ENCODE measurements at regions not wholly inside any gene's neighbourhood (a gene's known extent, or its start where the extent isn't known, plus 50 kb on each side); places are given as distances from the start of the nearest gene placed in this dataset.
A peak's percentile ranks its signal among the peaks of the same experiment; 100 is the strongest.
"Not testable (repeated sequence)": the region's sequence is repeated elsewhere in the genome, so short reads cannot be mapped to it uniquely, and the experiment has no call there.

GRCh38 chr15:66959066-66959465 is 106.3 kb upstream of the SMAD3 start:
- H3K9me3 Mint-ChIP-seq: no peaks in the 10 kb centered on the region
- ATAC-seq (no peak), DNase-seq (ENCODE audit: low spot score) (no peak)
- no peaks in the 10 kb centered on the region for H3K36me3 Mint-ChIP-seq
- H3K4me3 Mint-ChIP-seq: no peak overlapping the region
- no peaks in the 10 kb centered on the region for H3K4me1 Mint-ChIP-seq (ENCODE audit: low read depth in 2 of 2)
- H3K27ac Mint-ChIP-seq: no peak overlapping the region
- H3K27me3 Mint-ChIP-seq: no peaks in the 10 kb centered on the region

DNA sequence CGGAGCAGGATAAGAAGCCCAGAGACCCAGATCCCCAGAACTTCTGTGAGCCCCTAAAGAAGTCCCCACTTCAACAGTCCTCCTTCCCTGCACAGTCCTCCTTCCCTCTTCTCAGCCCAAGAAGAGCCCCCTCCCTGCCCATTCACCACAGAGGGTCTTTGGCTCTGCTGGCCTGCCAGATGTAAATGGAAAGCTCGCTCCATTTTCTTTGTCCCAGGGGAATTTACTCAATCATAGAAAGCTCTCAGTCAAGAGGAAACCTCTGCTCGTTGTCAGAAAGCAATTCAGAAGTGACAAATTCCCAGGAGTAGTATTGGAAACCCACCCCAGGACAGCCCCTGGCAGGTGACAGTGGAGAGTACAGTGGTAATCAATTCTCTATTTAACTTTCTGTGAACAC is 105.5 kb upstream of the SMAD3 start:
- no peaks in the 10 kb centered on the region for H3K27me3 Mint-ChIP-seq

DNA sequence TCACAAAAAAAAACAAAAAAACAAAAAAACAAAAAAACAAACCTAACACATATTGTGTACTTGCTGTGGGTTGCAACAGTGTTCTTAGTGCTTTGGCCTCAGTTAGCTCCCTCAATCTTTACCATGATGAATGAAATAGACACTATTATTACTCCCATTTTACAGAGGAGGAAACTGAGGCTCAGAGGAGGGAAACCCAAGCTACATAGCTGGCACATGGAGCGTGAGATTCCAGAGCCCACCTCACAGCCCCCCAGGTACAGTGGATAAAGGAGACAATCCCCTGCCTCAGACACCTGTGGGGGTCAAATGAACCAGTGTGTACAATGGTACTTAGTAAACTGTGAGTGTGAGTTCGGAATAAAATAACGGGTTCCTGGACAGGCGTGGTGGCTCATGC is 104.9 kb upstream of the SMAD3 start:
- no peak for ATAC-seq
- H3K27ac Mint-ChIP-seq: no peak overlapping the region
- H3K4me1 Mint-ChIP-seq (ENCODE audit: low read depth in 2 of 2): no peaks in the 10 kb centered on the region
- no peaks in the 10 kb centered on the region for H3K27me3 Mint-ChIP-seq
- DNase-seq (ENCODE audit: low spot score): no peak
- no peaks in the 10 kb centered on the region for H3K9me3 Mint-ChIP-seq
- no peak overlapping the region for H3K4me3 Mint-ChIP-seq
- no peaks in the 10 kb centered on the region for H3K36me3 Mint-ChIP-seq

More for the DNA sequence above, 105.5 kb upstream of the SMAD3 start:
- Mint-ChIP-seq H3K27ac (no peak overlapping the region), H3K4me1 (ENCODE audit: low read depth in 2 of 2) (no peaks in the 10 kb centered on the region), H3K9me3 (no peaks in the 10 kb centered on the region), H3K4me3 (no peak overlapping the region), H3K36me3 (no peaks in the 10 kb centered on the region)
- ATAC-seq: no peak
- no peak for DNase-seq (ENCODE audit: low spot score)

GRCh38 chr15:66961407-66961884 is 104.0 kb upstream of the SMAD3 start:
- DNase-seq (ENCODE audit: low spot score) (no peak), ATAC-seq (no peak)
- Mint-ChIP-seq H3K4me1 (ENCODE audit: low read depth in 2 of 2) (no peaks in the 10 kb centered on the region), H3K9me3 (no peaks in the 10 kb centered on the region), H3K4me3 (no peak overlapping the region), H3K36me3 (no peaks in the 10 kb centered on the region), H3K27me3 (no peaks in the 10 kb centered on the region), H3K27ac (no peak overlapping the region)

DNA sequence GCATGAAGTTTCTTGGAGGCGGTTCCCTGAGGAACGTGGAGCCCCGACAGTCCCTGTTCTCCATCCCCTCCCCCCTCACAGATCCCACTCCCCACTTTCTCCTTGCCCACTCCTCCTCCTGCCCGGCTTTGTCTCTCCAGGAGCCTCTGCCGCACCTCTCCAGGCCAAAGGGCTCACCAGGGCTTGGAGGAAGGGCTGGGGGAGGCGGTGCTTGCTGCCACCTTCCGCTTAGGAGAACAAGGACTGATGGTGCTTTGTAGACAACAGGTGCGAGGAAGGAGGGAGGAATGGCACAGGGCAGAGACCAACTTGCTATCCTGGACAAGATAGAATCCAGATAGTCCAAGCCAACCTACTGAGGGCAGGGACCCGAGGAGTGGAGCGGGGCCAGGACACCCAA is 103.5 kb upstream of the SMAD3 start:
- no peak for DNase-seq (ENCODE audit: low spot score)
- Mint-ChIP-seq H3K9me3 (no peaks in the 10 kb centered on the region), H3K27ac (no peak overlapping the region)

GRCh38 chr15:66962522-66962921 is 102.9 kb upstream of the SMAD3 start:
- no peaks in the 10 kb centered on the region for H3K9me3 Mint-ChIP-seq
- no peak for ATAC-seq
- H3K4me1 Mint-ChIP-seq (ENCODE audit: low read depth in 2 of 2): no peaks in the 10 kb centered on the region
- DNase-seq (ENCODE audit: low spot score): no peak
- H3K36me3 Mint-ChIP-seq: no peaks in the 10 kb centered on the region
- no peaks in the 10 kb centered on the region for H3K27me3 Mint-ChIP-seq
- no peak overlapping the region for H3K4me3 Mint-ChIP-seq
- H3K27ac Mint-ChIP-seq: no peak overlapping the region

More for the DNA sequence above, 103.5 kb upstream of the SMAD3 start:
- Mint-ChIP-seq H3K4me3 (no peak overlapping the region), H3K4me1 (ENCODE audit: low read depth in 2 of 2) (no peaks in the 10 kb centered on the region), H3K36me3 (no peaks in the 10 kb centered on the region), H3K27me3 (no peaks in the 10 kb centered on the region)
- no peak for ATAC-seq

DNA sequence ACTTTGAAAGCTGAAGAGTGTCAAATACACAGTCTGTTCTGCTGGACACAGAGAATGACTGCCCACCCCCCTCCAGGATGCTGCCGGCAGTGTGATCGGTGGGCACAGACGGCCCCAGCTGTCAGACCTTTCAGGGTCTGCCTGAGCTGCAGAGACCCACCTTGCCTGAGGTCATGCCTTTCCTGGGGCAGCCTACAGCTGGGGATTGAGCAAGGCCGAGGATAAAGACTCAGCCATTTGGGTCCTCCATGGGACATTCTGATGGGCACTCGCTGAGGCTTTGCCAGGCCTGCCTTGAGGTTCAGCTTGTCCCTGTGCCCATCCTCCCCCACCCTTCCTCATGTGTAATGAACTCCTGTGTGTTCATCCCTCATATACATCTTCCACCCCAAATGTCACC is 102.3 kb upstream of the SMAD3 start:
- ATAC-seq (no peak), DNase-seq (ENCODE audit: low spot score) (no peak)
- Mint-ChIP-seq H3K27ac (no peak overlapping the region), H3K4me1 (ENCODE audit: low read depth in 2 of 2) (no peaks in the 10 kb centered on the region), H3K9me3 (no peaks in the 10 kb centered on the region), H3K4me3 (no peak overlapping the region), H3K36me3 (no peaks in the 10 kb centered on the region), H3K27me3 (peaks cover 0 to 3% of the 10 kb centered on the region in 2 donors)

GRCh38 chr15:66963710-66964109 is 101.7 kb upstream of the SMAD3 start:
- no peak overlapping the region for H3K4me3 Mint-ChIP-seq
- DNase-seq (ENCODE audit: low spot score): no peak
- H3K27ac Mint-ChIP-seq: no peak overlapping the region
- H3K9me3 Mint-ChIP-seq: no peaks in the 10 kb centered on the region
- no peak for ATAC-seq
- no peaks in the 10 kb centered on the region for H3K4me1 Mint-ChIP-seq (ENCODE audit: low read depth in 2 of 2)
- no peaks in the 10 kb centered on the region for H3K36me3 Mint-ChIP-seq
- H3K27me3 Mint-ChIP-seq: peaks cover 0 to 3% of the 10 kb centered on the region in 2 donors

- Mint-ChIP-seq H3K4me3 (no peak overlapping the region), H3K9me3 (no peaks in the 10 kb centered on the region), H3K4me1 (ENCODE audit: low read depth in 2 of 2) (no peaks in the 10 kb centered on the region), H3K27ac (no peak overlapping the region), H3K36me3 (no peaks in the 10 kb centered on the region), H3K27me3 (peaks cover 0 to 3% of the 10 kb centered on the region in 2 donors)
- DNase-seq (ENCODE audit: low spot score) (no peak), ATAC-seq (no peak)
Measured at GRCh38 chr15:66964111-66964738, 101.2 kb upstream of the SMAD3 start.

DNA sequence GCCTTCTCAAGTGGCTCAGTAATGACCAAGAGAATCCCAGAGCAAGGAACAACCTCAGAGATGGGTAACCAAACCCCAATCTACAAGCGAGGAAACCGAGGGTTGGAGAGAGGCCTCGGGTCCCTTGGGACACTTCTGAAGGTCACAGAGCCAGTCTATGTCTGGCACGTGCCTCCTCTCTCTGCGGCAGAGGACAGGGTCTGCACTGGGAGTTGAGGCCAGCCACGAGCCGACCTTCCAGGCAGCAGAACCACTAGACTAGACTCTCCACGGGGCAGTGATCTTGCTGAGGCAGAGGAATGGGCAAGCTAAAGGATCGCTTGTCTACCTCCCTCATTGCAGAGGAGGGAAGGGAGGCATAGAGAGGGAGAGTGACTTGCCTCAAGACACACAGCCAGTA is 100.6 kb upstream of the SMAD3 start:
- H3K4me3 Mint-ChIP-seq: no peak overlapping the region
- ATAC-seq: peak in 1 of 2 donors; percentile 21

DNA sequence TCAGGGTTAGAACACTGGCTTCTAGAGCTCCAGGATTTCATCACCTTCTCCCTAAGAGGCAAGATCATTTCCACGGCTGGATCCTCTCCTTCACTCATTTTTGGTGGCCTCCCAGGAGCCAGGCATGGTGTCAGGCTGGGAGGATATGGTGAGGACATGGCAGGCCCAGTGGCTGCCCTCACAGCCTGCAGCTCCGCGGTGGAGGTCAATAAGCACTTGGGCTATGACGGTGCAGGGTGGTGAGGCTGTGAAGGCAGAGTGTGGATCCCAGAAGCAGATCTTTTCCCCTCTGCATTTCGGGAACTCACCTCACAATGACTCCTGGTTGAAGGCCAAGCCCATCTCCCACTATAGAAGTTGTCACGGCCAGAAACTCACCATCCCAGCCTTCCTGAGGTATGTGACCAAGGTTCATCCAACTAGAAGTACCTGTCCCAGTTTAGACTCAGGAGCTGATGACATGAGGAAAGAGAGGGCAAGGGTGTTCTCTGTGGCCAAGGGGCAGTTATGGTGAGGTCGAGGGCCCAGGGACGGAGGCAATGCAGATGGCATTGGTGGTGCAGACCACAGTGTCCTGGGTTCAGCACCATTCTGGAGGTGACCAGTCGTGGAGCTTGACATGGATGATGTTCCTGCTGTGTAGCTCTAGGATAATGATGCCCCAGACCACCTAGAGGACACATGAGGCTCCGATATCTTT is 100.1 kb upstream of the SMAD3 start:
- Mint-ChIP-seq H3K4me1 (ENCODE audit: low read depth in 2 of 2) (no peaks in the 10 kb centered on the region), H3K27me3 (peaks cover 0 to 3% of the 10 kb centered on the region in 2 donors), H3K27ac (no peak overlapping the region), H3K36me3 (no peaks in the 10 kb centered on the region), H3K9me3 (no peaks in the 10 kb centered on the region), H3K4me3 (no peak overlapping the region)
- DNase-seq (ENCODE audit: low spot score): no peak
- peak in 1 of 2 donors; percentile 21 for ATAC-seq

More for the DNA sequence above, 100.6 kb upstream of the SMAD3 start:
- Mint-ChIP-seq H3K4me1 (ENCODE audit: low read depth in 2 of 2) (no peaks in the 10 kb centered on the region), H3K27me3 (peaks cover 0 to 3% of the 10 kb centered on the region in 2 donors), H3K27ac (no peak overlapping the region), H3K9me3 (no peaks in the 10 kb centered on the region), H3K36me3 (no peaks in the 10 kb centered on the region)
- no peak for DNase-seq (ENCODE audit: low spot score)

- Mint-ChIP-seq H3K27ac (no peak overlapping the region), H3K4me3 (no peak overlapping the region), H3K36me3 (no peaks in the 10 kb centered on the region), H3K27me3 (peaks cover 0 to 3% of the 10 kb centered on the region in 2 donors), H3K4me1 (ENCODE audit: low read depth in 2 of 2) (no peaks in the 10 kb centered on the region), H3K9me3 (no peaks in the 10 kb centered on the region)
- no peak for DNase-seq (ENCODE audit: low spot score)
- ATAC-seq: no peak
Measured at GRCh38 chr15:66966256-66966655, 99.1 kb upstream of the SMAD3 start.

DNA sequence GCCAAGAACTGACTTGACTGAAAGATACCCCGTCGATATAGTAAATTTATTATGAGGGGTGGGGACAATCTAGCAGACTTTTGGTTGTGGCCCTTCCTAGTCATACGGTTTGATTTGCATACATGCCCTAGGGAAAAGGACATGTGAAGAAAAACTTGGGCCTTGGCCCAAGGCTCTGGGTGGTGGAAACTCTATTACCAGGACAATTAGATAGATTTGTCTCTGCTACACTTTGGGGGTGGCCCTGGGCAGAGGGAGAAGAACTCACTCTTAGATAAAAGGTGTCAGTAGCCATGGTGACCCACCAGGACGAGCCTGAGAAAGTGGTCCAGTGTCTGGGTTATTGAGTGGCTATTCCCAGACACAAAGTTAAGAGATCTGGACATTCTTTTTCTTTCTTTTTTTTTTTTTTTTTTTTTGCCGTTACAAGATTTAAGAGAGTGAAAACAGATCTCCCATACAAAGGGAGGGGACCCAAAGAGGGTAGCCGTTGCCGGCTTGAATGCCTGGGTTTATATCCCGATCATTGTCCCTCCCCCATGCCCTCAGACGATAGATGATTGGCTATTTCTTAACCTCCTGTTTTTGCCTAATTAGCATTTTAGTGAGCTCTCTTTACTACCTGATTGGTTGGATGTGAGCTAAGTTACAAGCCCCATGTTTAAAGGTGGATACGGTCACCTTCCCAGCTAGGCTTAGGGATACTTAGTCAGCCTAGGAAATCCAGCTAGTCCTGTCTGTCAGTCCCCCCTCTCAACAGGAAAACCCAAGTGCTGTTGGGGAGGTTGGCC is 96.4 kb upstream of the SMAD3 start:
- no peak overlapping the region for H3K27ac Mint-ChIP-seq
- H3K4me1 Mint-ChIP-seq (ENCODE audit: low read depth in 2 of 2): no peaks in the 10 kb centered on the region
- H3K9me3 Mint-ChIP-seq: no peaks in the 10 kb centered on the region
- H3K4me3 Mint-ChIP-seq: no peak overlapping the region
- no peaks in the 10 kb centered on the region for H3K36me3 Mint-ChIP-seq
- DNase-seq (ENCODE audit: low spot score) (no peak), ATAC-seq (no peak)
- H3K27me3 Mint-ChIP-seq: peaks cover 0 to 3% of the 10 kb centered on the region in 2 donors

GRCh38 chr15:66974131-66974530 is 91.3 kb upstream of the SMAD3 start:
- H3K27me3 Mint-ChIP-seq: peaks cover 4 to 14% of the 10 kb centered on the region in 2 donors
- not testable (repeated sequence) for H3K4me1 Mint-ChIP-seq (ENCODE audit: low read depth in 2 of 2); DNase-seq (ENCODE audit: low spot score); H3K4me3 Mint-ChIP-seq; H3K27ac Mint-ChIP-seq; ATAC-seq; H3K9me3 Mint-ChIP-seq; H3K36me3 Mint-ChIP-seq
